ENCODE measurements at regions not wholly inside any gene's neighbourhood (a gene's known extent, or its start where the extent isn't known, plus 50 kb on each side); places are given as distances from the start of the nearest gene placed in this dataset.

GRCh38 chr2:193776988-193777387, 1582.3 kb upstream of the TMEFF2 start:
- no peak for DNase-seq (ENCODE audit: low read depth, low spot score)

- DNase-seq (ENCODE audit: low read depth, low spot score): no peak
Measured at GRCh38 chr2:193774166-193774565, 1579.4 kb upstream of the TMEFF2 start.

GRCh38 chr2:193751299-193751698, 1556.6 kb upstream of the TMEFF2 start:
- DNase-seq (ENCODE audit: low read depth, low spot score): no peak

- no peak for DNase-seq (ENCODE audit: low read depth, low spot score)
Measured at GRCh38 chr2:193749485-193749884, 1554.8 kb upstream of the TMEFF2 start.

GRCh38 chr2:193743089-193743488, 1548.4 kb upstream of the TMEFF2 start:
- DNase-seq (ENCODE audit: low read depth, low spot score): no peak

- no peak for DNase-seq (ENCODE audit: low read depth, low spot score)
Measured at GRCh38 chr2:193738892-193739291, 1544.2 kb upstream of the TMEFF2 start.

GRCh38 chr2:193712912-193713311, 1518.2 kb upstream of the TMEFF2 start:
- no peak for DNase-seq (ENCODE audit: low read depth, low spot score)

- DNase-seq (ENCODE audit: low read depth, low spot score): no peak
Measured at GRCh38 chr2:193703411-193703810, 1508.7 kb upstream of the TMEFF2 start.

- no peak for DNase-seq (ENCODE audit: low read depth, low spot score)
Measured at GRCh38 chr2:193701484-193701883, 1506.8 kb upstream of the TMEFF2 start.

- DNase-seq (ENCODE audit: low read depth, low spot score): peak; percentile 58
Measured at GRCh38 chr2:193695367-193695766, 1500.6 kb upstream of the TMEFF2 start.

- no peak for DNase-seq (ENCODE audit: low read depth, low spot score)
Measured at GRCh38 chr2:193693758-193694157, 1499.0 kb upstream of the TMEFF2 start.

GRCh38 chr2:193690572-193690971, 1495.8 kb upstream of the TMEFF2 start:
- no peak for DNase-seq (ENCODE audit: low read depth, low spot score)

- DNase-seq (ENCODE audit: low read depth, low spot score): no peak
Measured at GRCh38 chr2:193687195-193687594, 1492.5 kb upstream of the TMEFF2 start.

GRCh38 chr2:193679847-193680246, 1485.1 kb upstream of the TMEFF2 start:
- no peak for DNase-seq (ENCODE audit: low read depth, low spot score)

GRCh38 chr2:193670478-193670877, 1475.7 kb upstream of the TMEFF2 start:
- DNase-seq (ENCODE audit: low read depth, low spot score): no peak

GRCh38 chr2:193668557-193669323, 1474.0 kb upstream of the TMEFF2 start:
- DNase-seq (ENCODE audit: low read depth, low spot score): no peak

GRCh38 chr2:193627927-193628272, 1433.2 kb upstream of the TMEFF2 start:
- no peak for DNase-seq (ENCODE audit: low read depth, low spot score)

GRCh38 chr2:193627187-193627926, 1432.6 kb upstream of the TMEFF2 start:
- no peak for DNase-seq (ENCODE audit: low read depth, low spot score)

GRCh38 chr2:193608451-193608850, 1413.7 kb upstream of the TMEFF2 start:
- DNase-seq (ENCODE audit: low read depth, low spot score): no peak

- no peak for DNase-seq (ENCODE audit: low read depth, low spot score)
Measured at GRCh38 chr2:193590831-193591230, 1396.1 kb upstream of the TMEFF2 start.

- peak; percentile 45 for DNase-seq (ENCODE audit: low read depth, low spot score)
Measured at GRCh38 chr2:193584522-193584938, 1389.8 kb upstream of the TMEFF2 start.

GRCh38 chr2:193583638-193584400, 1389.1 kb upstream of the TMEFF2 start:
- DNase-seq (ENCODE audit: low read depth, low spot score): peak; percentile 22

All from astrocyte of the hippocampus (primary cell).